SU-DHL-6 (cell line): ENCODE measurements at regions not wholly inside any gene's neighbourhood (a gene's known extent, or its start where the extent isn't known, plus 50 kb on each side); places are given as distances from the start of the nearest gene placed in this dataset.

Experiments
- H2AFZ ChIP-seq: fragments of 200-600 bp; sonication (generic); 2 replicates; pipeline ENCODE4 v1.6.1; 2014; ENCODE audit warnings: low read depth, mild to moderate bottlenecking, moderate library complexity, mixed read lengths, antibody characterized with exemption, low read length; ENCODE audit not compliant: severe bottlenecking
- H3F3A ChIP-seq: fragments of 200-600 bp; shearing (Covaris generic); 2 replicates; pipeline ENCODE4 v1.6.0; 2016; ENCODE audit warnings: antibody characterized with exemption, mild to moderate bottlenecking; ENCODE audit not compliant: insufficient read depth
- H3K27ac ChIP-seq: fragments of 200-600 bp; sonication (generic); 2 replicates; pipeline ENCODE4 v1.5.1; 2016; ENCODE audit warnings: low read depth, mild to moderate bottlenecking, low read length, moderate library complexity, mixed read lengths
- H3K27me3 ChIP-seq: fragments of 200-600 bp; sonication (generic), shearing (Covaris generic); 2 replicates; pipeline ENCODE4 v1.6.0; 2014; ENCODE audit warnings: mild to moderate bottlenecking, low read length
- H3K36me3 ChIP-seq: fragments of 200-600 bp; sonication (generic); 2 replicates; pipeline ENCODE4 v1.6.1; 2014; ENCODE audit warnings: mild to moderate bottlenecking, low read length, mixed read lengths
- H3K4me2 ChIP-seq: fragments of 300-600, 200-600 bp; shearing (Covaris generic), sonication (generic); 2 replicates; pipeline ENCODE4 v1.6.0; 2014; ENCODE audit warnings: low read length, low read depth, mild to moderate bottlenecking; ENCODE audit not compliant: poor library complexity, severe bottlenecking
- H3K4me3 ChIP-seq: fragments of 200-600 bp; sonication (generic); 2 replicates; pipeline ENCODE4 v1.5.1; 2014; ENCODE audit warnings: antibody characterized with exemption, low read length, mild to moderate bottlenecking, mixed read lengths; ENCODE audit not compliant: insufficient read depth, poor library complexity, severe bottlenecking
- H3K79me2 ChIP-seq: fragments of 200-600 bp; sonication (generic); 2 replicates; pipeline ENCODE4 v1.6.1; 2014; ENCODE audit warnings: mild to moderate bottlenecking, low read length, moderate library complexity; ENCODE audit not compliant: insufficient read depth
- H3K9ac ChIP-seq: fragments of 200-600 bp; sonication (generic); 2 replicates; pipeline ENCODE4 v1.7.0; 2014; ENCODE audit warnings: mild to moderate bottlenecking, low read length
- H3K9me2 ChIP-seq: fragments of 200-600 bp; sonication (generic); replicated peaks from 2 replicates; pipeline ENCODE4 v1.6.1; 2014; ENCODE audit warnings: low read length; ENCODE audit not compliant: insufficient read depth
- H3K9me3 ChIP-seq: fragments of 200-600 bp; sonication (generic); 2 replicates; pipeline ENCODE4 v1.6.1; 2014; ENCODE audit warnings: low read length, mixed read lengths; ENCODE audit not compliant: insufficient read depth
- H4K20me1 ChIP-seq: fragments of 200-600 bp; sonication (generic); 2 replicates; pipeline ENCODE4 v1.6.1; 2014; ENCODE audit warnings: low read depth, mild to moderate bottlenecking, antibody characterized with exemption, low read length, moderate library complexity, mixed read lengths
- CTCF ChIP-seq: fragments of 200-600 bp; sonication (generic); IDR thresholded peaks from one replicate; pipeline ENCODE4 v1.5.1; 2017; ENCODE audit warnings: antibody characterized with exemption, mild to moderate bottlenecking, low read length, moderate library complexity; ENCODE audit not compliant: insufficient read depth, poor library complexity, severe bottlenecking
- EZH2phosphoT487 ChIP-seq: fragments of 200-600 bp; sonication (generic), shearing (Covaris generic); conservative IDR thresholded peaks from 2 replicates; pipeline ENCODE4 v1.6.1; 2018; ENCODE audit warnings: mild to moderate bottlenecking, antibody characterized with exemption, low read length, moderate library complexity, mixed read lengths

GRCh38 chr5:85684351-85684750, 933.4 kb upstream of the COX7C start:
- no peak overlapping the region for H2AFZ ChIP-seq
- no peaks in the 10 kb centered on the region for H4K20me1 ChIP-seq
- H3K9ac ChIP-seq: no peak overlapping the region
- H3K79me2 ChIP-seq: no peaks in the 10 kb centered on the region
- H3K27me3 ChIP-seq: no peaks in the 10 kb centered on the region
- H3K27ac ChIP-seq: no peak overlapping the region
- no peaks in the 10 kb centered on the region for H3F3A ChIP-seq
- no peak overlapping the region for H3K4me3 ChIP-seq
- H3K4me2 ChIP-seq: no peak overlapping the region
- no peak for TF ChIP-seq EZH2phosphoT487
- TF ChIP-seq CTCF: no peak
- no peaks in the 10 kb centered on the region for H3K9me2 ChIP-seq
- H3K36me3 ChIP-seq: no peaks in the 10 kb centered on the region
- no peaks in the 10 kb centered on the region for H3K9me3 ChIP-seq

- Histone ChIP-seq H3K27me3 (no peaks in the 10 kb centered on the region), H3K4me3 (no peak overlapping the region), H3K9me3 (no peaks in the 10 kb centered on the region), H3K27ac (no peak overlapping the region), H3K79me2 (no peaks in the 10 kb centered on the region), H3K36me3 (no peaks in the 10 kb centered on the region), H3K9me2 (no peaks in the 10 kb centered on the region), H3F3A (no peaks in the 10 kb centered on the region), H2AFZ (no peak overlapping the region), H4K20me1 (no peaks in the 10 kb centered on the region), H3K4me2 (no peak overlapping the region), H3K9ac (no peak overlapping the region)
- no peak for TF ChIP-seq CTCF
- no peak for TF ChIP-seq EZH2phosphoT487
Measured at GRCh38 chr5:85703296-85703695, 914.4 kb upstream of the COX7C start.

GRCh38 chr5:85709728-85710127, 908.0 kb upstream of the COX7C start:
- H3K9me2 ChIP-seq: no peaks in the 10 kb centered on the region
- H3K9me3 ChIP-seq: no peaks in the 10 kb centered on the region
- no peak overlapping the region for H3K4me3 ChIP-seq
- no peaks in the 10 kb centered on the region for H3K79me2 ChIP-seq
- no peak overlapping the region for H3K27ac ChIP-seq
- no peak overlapping the region for H2AFZ ChIP-seq
- H4K20me1 ChIP-seq: no peaks in the 10 kb centered on the region
- H3K9ac ChIP-seq: no peak overlapping the region
- TF ChIP-seq EZH2phosphoT487: no peak
- TF ChIP-seq CTCF: no peak
- no peaks in the 10 kb centered on the region for H3F3A ChIP-seq
- no peak overlapping the region for H3K4me2 ChIP-seq
- no peaks in the 10 kb centered on the region for H3K36me3 ChIP-seq
- H3K27me3 ChIP-seq: no peaks in the 10 kb centered on the region
